HG03159 (cell line): ENCODE measurements at regions not wholly inside any gene's neighbourhood (a gene's known extent, or its start where the extent isn't known, plus 50 kb on each side); places are given as distances from the start of the nearest gene placed in this dataset.
A peak's percentile ranks its signal among the peaks of the same experiment; 100 is the strongest.
"Not testable (repeated sequence)": the region's sequence is repeated elsewhere in the genome, so short reads cannot be mapped to it uniquely, and the experiment has no call there.

Source experiments
- ATAC-seq: cut with Tn5 transposase; IDR thresholded peaks from one replicate; pipeline ENCODE4 v1.9.1; 2021; ENCODE audit warnings: mild to moderate bottlenecking, moderate library complexity; ENCODE audit not compliant: unreplicated experiment

- ATAC-seq: no peak
Measured at GRCh38 chr4:155026715-155027114, 181.7 kb upstream of the NPY2R start.

GRCh38 chr4:155032521-155033229 lies 175.8 kb upstream of the NPY2R start:
- peak; percentile 72 for ATAC-seq

- no peak for ATAC-seq
Measured at GRCh38 chr4:155033604-155034003, 174.8 kb upstream of the NPY2R start.

- ATAC-seq: no peak
Measured at GRCh38 chr4:155037031-155037430, 171.4 kb upstream of the NPY2R start.

GRCh38 chr4:155038459-155038858 lies 170.0 kb upstream of the NPY2R start:
- ATAC-seq: no peak

GRCh38 chr4:155039162-155039561 lies 169.3 kb upstream of the NPY2R start:
- ATAC-seq: no peak

GRCh38 chr4:155040031-155040430 lies 168.4 kb upstream of the NPY2R start:
- ATAC-seq: no peak

GRCh38 chr4:155042014-155042413 lies 166.4 kb upstream of the NPY2R start:
- ATAC-seq: no peak

GRCh38 chr4:155044251-155044650 lies 164.2 kb upstream of the NPY2R start:
- ATAC-seq: not testable (repeated sequence)

- no peak for ATAC-seq
Measured at GRCh38 chr4:155047755-155048154, 160.7 kb upstream of the NPY2R start.

- not testable (repeated sequence) for ATAC-seq
Measured at GRCh38 chr4:155054042-155054441, 154.4 kb upstream of the NPY2R start.

- ATAC-seq: no peak
Measured at GRCh38 chr4:155060419-155060818, 148.0 kb upstream of the NPY2R start.

- no peak for ATAC-seq
Measured at GRCh38 chr4:155060873-155061272, 147.6 kb upstream of the NPY2R start.

GRCh38 chr4:155062948-155063347 lies 145.5 kb upstream of the NPY2R start:
- ATAC-seq: no peak

GRCh38 chr4:155064934-155065333 lies 143.5 kb upstream of the NPY2R start:
- ATAC-seq: not testable (repeated sequence)

- ATAC-seq: no peak
Measured at GRCh38 chr4:155066871-155067270, 141.6 kb upstream of the NPY2R start.

- ATAC-seq: peak; percentile 18
Measured at GRCh38 chr4:155071962-155072361, 136.5 kb upstream of the NPY2R start.

- ATAC-seq: peak; percentile 77
Measured at GRCh38 chr4:155072417-155072816, 136.0 kb upstream of the NPY2R start.

- no peak for ATAC-seq
Measured at GRCh38 chr4:155073852-155074251, 134.6 kb upstream of the NPY2R start.

- no peak for ATAC-seq
Measured at GRCh38 chr4:155076256-155076785, 132.1 kb upstream of the NPY2R start.

- no peak for ATAC-seq
Measured at GRCh38 chr4:155077452-155078229, 130.8 kb upstream of the NPY2R start.

- no peak for ATAC-seq
Measured at GRCh38 chr4:155079871-155080270, 128.6 kb upstream of the NPY2R start.
